NCI-H510A treated with DMSO at 0.1 percent for 48 hours (cell line): ENCODE measurements at regions not wholly inside any gene's neighbourhood (a gene's known extent, or its start where the extent isn't known, plus 50 kb on each side); places are given as distances from the start of the nearest gene placed in this dataset.

Experiments used
- DNase-seq: peaks from one replicate; lab custom pipeline; 2025; lab: John Stamatoyannopoulos, UW

GRCh38 chr15:23514484-23514883 lies 51.0 kb upstream of the MKRN3 start:
- DNase-seq: no peak

- no peak for DNase-seq
These were observed 58.7 kb upstream of the MKRN3 start for GRCh38 chr15:23506762-23507161.

GRCh38 chr15:23503980-23504379 lies 56.9 kb upstream of the GOLGA6L2 start:
- DNase-seq: peak; percentile 36

GRCh38 chr15:23503576-23503975 lies 56.5 kb upstream of the GOLGA6L2 start:
- DNase-seq: peak; percentile 36

- no peak for DNase-seq
These were observed 50.7 kb upstream of the GOLGA6L2 start for GRCh38 chr15:23497710-23498111.
